ENCODE measurements at regions not wholly inside any gene's neighbourhood (a gene's known extent, or its start where the extent isn't known, plus 50 kb on each side); places are given as distances from the start of the nearest gene placed in this dataset.

- 61% methylated on average over 12 of the region's 12 CpGs for WGBS (ENCODE audit: low lambda C conversion rate)
- H3K79me2 ChIP-seq (ENCODE audit: insufficient read depth), result no peaks in the 10 kb centered on the region
- no peaks in the 10 kb centered on the region for H3K9me2 ChIP-seq
- TF ChIP-seq MAX (IDR thresholded peaks at IDR 0.05; ENCODE audit: low read depth) (0 out of 2 replicates have a peak, but pooled peaks have one; percentile 52), FOSL2 (IDR thresholded peaks at IDR 0.05; ENCODE audit: borderline replicate concordance, low read depth) (peak; percentile 83; the same call in 1 of the 2 replicates), JUND (IDR thresholded peaks at IDR 0.05) (peak; percentile 54; the same call in 1 of the 2 replicates), NFIC (IDR thresholded peaks at IDR 0.05; ENCODE audit: borderline replicate concordance) (peak; percentile 37; the same call in 1 of the 2 replicates), IRF3 (IDR thresholded peaks at IDR 0.05; ENCODE audit: low read depth, low read length) (no peak), MXI1 (IDR thresholded peaks at IDR 0.05; ENCODE audit: low read depth, low read length) (no peak), TCF12 (IDR thresholded peaks at IDR 0.05) (peak; percentile 24; the same call in 1 of the 2 replicates), MEF2A (IDR thresholded peaks at IDR 0.05; ENCODE audit: borderline replicate concordance, low read depth) (0 out of 2 replicates have a peak, but pooled peaks have one; percentile 14)
- no peak overlapping the region for H3K9ac ChIP-seq
- H3K4me2 ChIP-seq, result no peak overlapping the region
- no peak for DNase-seq
- ChIA-PET POLR2A (no interaction called here), CTCF (no interaction called here)
- no peaks in the 10 kb centered on the region for H3K36me3 ChIP-seq (replicated peaks in 1 of 2; ENCODE audit: control insufficient read depth in 1 of 2, insufficient read depth in 2 of 2, low read length in 1 of 2)
- H3K4me1 ChIP-seq (ENCODE audit: control insufficient read depth in 1 of 2, insufficient read depth in 2 of 2, low read depth in 1 of 2, low read length in 1 of 2), result peaks cover 2 to 15% of the 10 kb centered on the region in 2 experiments; a peak in 3 of 4 replicates
- H4K20me1 ChIP-seq (ENCODE audit: insufficient read depth), result no peaks in the 10 kb centered on the region
- H3K27ac ChIP-seq (ENCODE audit: low read depth in 2 of 2, low read length in 1 of 2), result peak overlapping the region in 1 of 2 experiments; percentile 67; a peak in 2 of 4 replicates
- H3K9me3 ChIP-seq, result no peaks in the 10 kb centered on the region
- no peaks in the 10 kb centered on the region for H3K27me3 ChIP-seq (ENCODE audit: insufficient read depth)
- peak overlapping the region; percentile 15; the same call in 1 of the 2 replicates for H2AFZ ChIP-seq (ENCODE audit: low read depth)
- no peak overlapping the region for H3K4me3 ChIP-seq (ENCODE audit: low read depth in 2 of 2, low read length in 1 of 2)
- peaks cover 20% of the 10 kb centered on the region for H3F3A ChIP-seq (replicated peaks; ENCODE audit: insufficient read depth)
These were observed 653.9 kb upstream of the TBX3 start for GRCh38 chr12:115337693-115338543.

- POLR2A ChIA-PET, result no interaction called here
- Histone ChIP-seq H3K4me3 (ENCODE audit: low read depth in 2 of 2, low read length in 1 of 2) (no peak overlapping the region), H3K4me2 (no peak overlapping the region), H4K20me1 (ENCODE audit: insufficient read depth) (no peaks in the 10 kb centered on the region), H3K4me1 (ENCODE audit: control insufficient read depth in 1 of 2, insufficient read depth in 2 of 2, low read depth in 1 of 2, low read length in 1 of 2) (peaks cover 2 to 10% of the 10 kb centered on the region in 2 experiments; a peak in 3 of 4 replicates), H3K27me3 (ENCODE audit: insufficient read depth) (no peaks in the 10 kb centered on the region), H3K9ac (no peak overlapping the region), H3K79me2 (ENCODE audit: insufficient read depth) (no peaks in the 10 kb centered on the region), H3K9me2 (no peaks in the 10 kb centered on the region), H3K27ac (ENCODE audit: low read depth in 2 of 2, low read length in 1 of 2) (no peak overlapping the region), H3K9me3 (no peaks in the 10 kb centered on the region), H2AFZ (ENCODE audit: low read depth) (no peak overlapping the region), H3K36me3 (replicated peaks in 1 of 2; ENCODE audit: control insufficient read depth in 1 of 2, insufficient read depth in 2 of 2, low read length in 1 of 2) (no peaks in the 10 kb centered on the region), H3F3A (replicated peaks; ENCODE audit: insufficient read depth) (peaks cover 15% of the 10 kb centered on the region)
- CTCF ChIA-PET, result interaction anchor here (1.2 kb wide), 1 partner anchor 9 kb away, joined by 3 read pairs; no protein-coding TSS in a partner anchor
- WGBS (ENCODE audit: low lambda C conversion rate), result 93% methylated on average over 3 of the region's 3 CpGs
- no peak for DNase-seq
- no peak for TF ChIP-seq USF2 (IDR thresholded peaks at IDR 0.05; ENCODE audit: borderline replicate concordance, low read depth, low read length)
- TF ChIP-seq CTCF (IDR thresholded peaks at IDR 0.05), result no peak
- no peak for TF ChIP-seq PBX3 (IDR thresholded peaks at IDR 0.05)
- TF ChIP-seq SIN3A (IDR thresholded peaks at IDR 0.05; ENCODE audit: borderline replicate concordance, low read depth, low read length), result no peak
- no peak for TF ChIP-seq NRF1 (IDR thresholded peaks at IDR 0.05; ENCODE audit: low read depth, low read length)
- TF ChIP-seq REST (IDR thresholded peaks at IDR 0.05; ENCODE audit: low read depth, low read length), result no peak
- no peak for TF ChIP-seq TAF1 (IDR thresholded peaks at IDR 0.05; ENCODE audit: borderline replicate concordance, low read depth, low read length)
- TF ChIP-seq IRF3 (IDR thresholded peaks at IDR 0.05; ENCODE audit: low read depth, low read length), result no peak
These were observed 652.5 kb upstream of the TBX3 start for GRCh38 chr12:115336506-115336905.

Measured in SK-N-SH (cell line).